COR-L47 (cell line): ENCODE measurements at regions not wholly inside any gene's neighbourhood (a gene's known extent, or its start where the extent isn't known, plus 50 kb on each side); places are given as distances from the start of the nearest gene placed in this dataset.
"Not testable (repeated sequence)": the region's sequence is repeated elsewhere in the genome, so short reads cannot be mapped to it uniquely, and the experiment has no call there.

Experiments used
- DNase-seq: peaks from one replicate; lab custom pipeline; 2025; lab: John Stamatoyannopoulos, UW

GRCh38 chr5:57947181-57947580 is 464.6 kb upstream of the ACTBL2 start:
- no peak for DNase-seq

- no peak for DNase-seq
Measured at GRCh38 chr5:57940879-57941278, 458.3 kb upstream of the ACTBL2 start.

- no peak for DNase-seq
Measured at GRCh38 chr5:57940236-57940635, 457.6 kb upstream of the ACTBL2 start.

GRCh38 chr5:57939771-57940170 is 457.2 kb upstream of the ACTBL2 start:
- no peak for DNase-seq

GRCh38 chr5:57939335-57939734 is 456.7 kb upstream of the ACTBL2 start:
- DNase-seq: no peak

GRCh38 chr5:57938174-57938557 is 455.6 kb upstream of the ACTBL2 start:
- no peak for DNase-seq

GRCh38 chr5:57937501-57938173 is 455.0 kb upstream of the ACTBL2 start:
- no peak for DNase-seq

- no peak for DNase-seq
Measured at GRCh38 chr5:57937025-57937424, 454.4 kb upstream of the ACTBL2 start.

GRCh38 chr5:57932761-57933160 is 450.1 kb upstream of the ACTBL2 start:
- no peak for DNase-seq

GRCh38 chr5:57931807-57932206 is 449.2 kb upstream of the ACTBL2 start:
- no peak for DNase-seq

- no peak for DNase-seq
Measured at GRCh38 chr5:57931352-57931751, 448.7 kb upstream of the ACTBL2 start.

GRCh38 chr5:57929271-57929670 is 446.7 kb upstream of the ACTBL2 start:
- no peak for DNase-seq

- DNase-seq: not testable (repeated sequence)
Measured at GRCh38 chr5:57923094-57923493, 440.5 kb upstream of the ACTBL2 start.

- DNase-seq: no peak
Measured at GRCh38 chr5:57917004-57917403, 434.4 kb upstream of the ACTBL2 start.

GRCh38 chr5:57915536-57915935 is 432.9 kb upstream of the ACTBL2 start:
- DNase-seq: no peak

- no peak for DNase-seq
Measured at GRCh38 chr5:57911438-57911837, 428.8 kb upstream of the ACTBL2 start.

- no peak for DNase-seq
Measured at GRCh38 chr5:57906671-57907070, 424.1 kb upstream of the ACTBL2 start.

- no peak for DNase-seq
Measured at GRCh38 chr5:57903458-57903857, 420.8 kb upstream of the ACTBL2 start.

- DNase-seq: no peak
Measured at GRCh38 chr5:57902095-57902494, 419.5 kb upstream of the ACTBL2 start.

- DNase-seq: no peak
Measured at GRCh38 chr5:57900381-57900944, 417.9 kb upstream of the ACTBL2 start.

- no peak for DNase-seq
Measured at GRCh38 chr5:57896576-57896975, 414.0 kb upstream of the ACTBL2 start.

GRCh38 chr5:57895766-57896165 is 413.2 kb upstream of the ACTBL2 start:
- DNase-seq: no peak

- DNase-seq: no peak
Measured at GRCh38 chr5:57893926-57894325, 411.3 kb upstream of the ACTBL2 start.

GRCh38 chr5:57891443-57891842 is 408.8 kb upstream of the ACTBL2 start:
- no peak for DNase-seq
